Thyroid gland (tissue), 4 donors: ENCODE measurements at regions not wholly inside any gene's neighbourhood (a gene's known extent, or its start where the extent isn't known, plus 50 kb on each side); places are given as distances from the start of the nearest gene placed in this dataset.

Experiments used
- POLR2A ChIP-seq, 2 donors: fragments of 450-650 bp; IDR thresholded peaks; one replicate each; pipeline ENCODE4 v1.6.1; 2017; ENCODE audit warnings: antibody characterized with exemption in 2 of 2, mild to moderate bottlenecking in 2 of 2, moderate library complexity in 1 of 2
- TF ChIP-seq, protein P1 (sequence below), 6 experiments: fragments of 200-600 bp in 3 of 6; fragments of 450-650 bp in 3 of 6; sonication (generic) in 3 of 6; IDR thresholded peaks; one replicate each; pipeline ENCODE4 v1.5.1; 2016 to 2019; ENCODE audit warnings: antibody characterized with exemption in 6 of 6, mild to moderate bottlenecking in 2 of 6, inconsistent platforms in 1 of 6, moderate library complexity in 1 of 6

DNA sequence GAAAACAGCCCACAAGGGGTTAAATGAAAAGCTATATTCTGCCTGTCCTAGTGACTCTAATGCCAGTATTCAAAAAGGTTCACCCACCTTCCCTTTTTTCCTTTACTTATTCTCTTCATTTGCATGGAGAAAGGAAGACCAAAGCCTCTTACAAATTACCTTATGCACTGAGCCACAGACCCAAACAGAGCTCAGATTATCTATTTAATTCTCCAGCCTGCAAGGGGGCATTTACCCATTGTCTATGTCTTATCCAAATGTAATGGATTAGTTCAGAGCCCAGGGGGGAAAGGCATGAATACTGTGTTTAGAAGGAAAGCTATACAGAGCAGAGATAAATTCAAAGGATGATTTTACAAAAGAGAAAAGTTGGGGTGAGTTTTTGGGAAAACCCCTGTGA lies 388.5 kb downstream of the OMA1 start:
- TF ChIP-seq, protein P1, sequence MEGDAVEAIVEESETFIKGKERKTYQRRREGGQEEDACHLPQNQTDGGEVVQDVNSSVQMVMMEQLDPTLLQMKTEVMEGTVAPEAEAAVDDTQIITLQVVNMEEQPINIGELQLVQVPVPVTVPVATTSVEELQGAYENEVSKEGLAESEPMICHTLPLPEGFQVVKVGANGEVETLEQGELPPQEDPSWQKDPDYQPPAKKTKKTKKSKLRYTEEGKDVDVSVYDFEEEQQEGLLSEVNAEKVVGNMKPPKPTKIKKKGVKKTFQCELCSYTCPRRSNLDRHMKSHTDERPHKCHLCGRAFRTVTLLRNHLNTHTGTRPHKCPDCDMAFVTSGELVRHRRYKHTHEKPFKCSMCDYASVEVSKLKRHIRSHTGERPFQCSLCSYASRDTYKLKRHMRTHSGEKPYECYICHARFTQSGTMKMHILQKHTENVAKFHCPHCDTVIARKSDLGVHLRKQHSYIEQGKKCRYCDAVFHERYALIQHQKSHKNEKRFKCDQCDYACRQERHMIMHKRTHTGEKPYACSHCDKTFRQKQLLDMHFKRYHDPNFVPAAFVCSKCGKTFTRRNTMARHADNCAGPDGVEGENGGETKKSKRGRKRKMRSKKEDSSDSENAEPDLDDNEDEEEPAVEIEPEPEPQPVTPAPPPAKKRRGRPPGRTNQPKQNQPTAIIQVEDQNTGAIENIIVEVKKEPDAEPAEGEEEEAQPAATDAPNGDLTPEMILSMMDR (IDR thresholded peaks at IDR 0.05): no peak
- TF ChIP-seq POLR2A (IDR thresholded peaks at IDR 0.05): no peak
